Stimulated activated CD4-positive, alpha-beta T cell treated with anti-CD3 and anti-CD28 coated beads, Interleukin-12 subunit alpha, Interleukin-12 subunit beta, amount 100 ng/mL, for 48 hours (primary cell): ENCODE measurements at regions not wholly inside any gene's neighbourhood (a gene's known extent, or its start where the extent isn't known, plus 50 kb on each side); places are given as distances from the start of the nearest gene placed in this dataset.

Experiments used
- DNase-seq, 3 donors: peaks; one replicate each; pipeline ENCODE4 v3.0.0-alpha.2; 2020; ENCODE audit warnings: low read depth in 2 of 3, low spot score in 1 of 3

- no peak for DNase-seq
These were observed 300.3 kb upstream of the CBLB start for GRCh38 chr3:106168962-106169750.

GRCh38 chr3:106170636-106171035 is 301.8 kb upstream of the CBLB start:
- no peak for DNase-seq

GRCh38 chr3:106172101-106172500 is 303.3 kb upstream of the CBLB start:
- DNase-seq: no peak

- no peak for DNase-seq
These were observed 304.0 kb upstream of the CBLB start for GRCh38 chr3:106172780-106173179.

- DNase-seq: no peak
These were observed 306.5 kb upstream of the CBLB start for GRCh38 chr3:106175276-106175675.

- DNase-seq: peak; percentile 21 to 66 (median 47)
These were observed 307.9 kb upstream of the CBLB start for GRCh38 chr3:106176734-106177133.

GRCh38 chr3:106182950-106183511 is 314.2 kb upstream of the CBLB start:
- DNase-seq: no peak

GRCh38 chr3:106183762-106184391 is 315.1 kb upstream of the CBLB start:
- DNase-seq: no peak

GRCh38 chr3:106184540-106185457 is 316.0 kb upstream of the CBLB start:
- DNase-seq: no peak

GRCh38 chr3:106185949-106186348 is 317.1 kb upstream of the CBLB start:
- DNase-seq: no peak

- DNase-seq: no peak
These were observed 321.5 kb upstream of the CBLB start for GRCh38 chr3:106190296-106190695.

GRCh38 chr3:106191211-106191610 is 322.4 kb upstream of the CBLB start:
- DNase-seq: no peak

- DNase-seq: no peak
These were observed 323.1 kb upstream of the CBLB start for GRCh38 chr3:106191913-106192312.

- no peak for DNase-seq
These were observed 325.1 kb upstream of the CBLB start for GRCh38 chr3:106193876-106194275.

GRCh38 chr3:106194726-106195125 is 325.9 kb upstream of the CBLB start:
- DNase-seq: no peak

GRCh38 chr3:106197532-106198194 is 328.9 kb upstream of the CBLB start:
- no peak for DNase-seq

GRCh38 chr3:106204160-106204868 is 335.5 kb upstream of the CBLB start:
- DNase-seq: no peak

GRCh38 chr3:106206146-106206545 is 337.3 kb upstream of the CBLB start:
- no peak for DNase-seq

- DNase-seq: no peak
These were observed 337.8 kb upstream of the CBLB start for GRCh38 chr3:106206613-106207012.

GRCh38 chr3:106208251-106208650 is 339.4 kb upstream of the CBLB start:
- no peak for DNase-seq
